PC-9 (cell line): ENCODE measurements at regions not wholly inside any gene's neighbourhood (a gene's known extent, or its start where the extent isn't known, plus 50 kb on each side); places are given as distances from the start of the nearest gene placed in this dataset.

Source experiments
- BruUV-seq: library from RNA; stranded (reverse); fragments of 400-500 nt; replicated peaks from 2 replicates; lab custom pipeline; 2021; lab: Mats Ljungman, UMichigan
- CTCF ChIA-PET: fragments of 300-600 bp; sonication (Branson Sonifier 250); formaldehyde crosslinking; loops from one replicate; lab custom pipeline; 2022; ENCODE audit warnings: antibody characterized with exemption; lab: Charles Lee
- POLR2A ChIA-PET: fragments of 300-600 bp; sonication (Branson Sonifier 250); formaldehyde crosslinking; loops from one replicate; lab custom pipeline; 2022; ENCODE audit warnings: antibody characterized with exemption; ENCODE audit not compliant: unreplicated experiment; lab: Charles Lee
- DNase-seq, 2 experiments: peaks; one replicate each; pipeline versions ENCODE4 v3.0.0 to v3.0.0-alpha.2; 2015 to 2022; ENCODE audit warnings: mixed read lengths in 1 of 2
- H2AFZ ChIP-seq: fragments of 200-600 bp; sonication (generic); 2 replicates; pipeline ENCODE4 v1.8.1; 2017; ENCODE audit warnings: antibody characterized with exemption
- H3F3A ChIP-seq: fragments of 200-600 bp; sonication (generic); 2 replicates; pipeline ENCODE4 v1.8.1; 2017; ENCODE audit warnings: antibody characterized with exemption, mild to moderate bottlenecking, low read depth; ENCODE audit not compliant: insufficient read depth
- H3K27ac ChIP-seq: fragments of 200-600 bp; sonication (generic); 2 replicates; pipeline ENCODE4 v1.6.1; 2016; ENCODE audit warnings: mixed run types
- H3K27me3 ChIP-seq: fragments of 200-600 bp; sonication (generic); 2 replicates; pipeline ENCODE4 v1.6.1; 2016; ENCODE audit warnings: low read depth, mixed run types; ENCODE audit not compliant: insufficient read depth
- H3K36me3 ChIP-seq: fragments of 200-600 bp; sonication (generic); 2 replicates; pipeline ENCODE4 v1.6.1; 2016; ENCODE audit warnings: low read depth, mixed run types
- H3K4me1 ChIP-seq: fragments of 200-600 bp; sonication (generic); replicated peaks from 2 replicates; pipeline ENCODE4 v1.6.1; 2016; ENCODE audit warnings: mixed run types; ENCODE audit not compliant: insufficient read depth
- H3K4me2 ChIP-seq: fragments of 200-600 bp; sonication (generic); 2 replicates; pipeline ENCODE4 v1.6.1; 2017; ENCODE audit warnings: mixed run types
- H3K4me3 ChIP-seq: fragments of 200-600 bp; sonication (generic); 2 replicates; pipeline ENCODE4 v1.6.1; 2016; ENCODE audit warnings: mixed run types
- H3K79me2 ChIP-seq: fragments of 200-600 bp; sonication (generic); 2 replicates; pipeline ENCODE4 v1.6.1; 2017; ENCODE audit warnings: low read depth, mixed run types
- H3K9me2 ChIP-seq: fragments of 200-600 bp; sonication (generic); 2 replicates; pipeline ENCODE4 v1.8.1; 2017; ENCODE audit warnings: mild to moderate bottlenecking; ENCODE audit not compliant: insufficient read depth
- H3K9me3 ChIP-seq: fragments of 200-600 bp; sonication (generic); 2 replicates; pipeline ENCODE4 v1.8.1; 2016; ENCODE audit warnings: low read depth; ENCODE audit not compliant: insufficient read depth
- H4K20me1 ChIP-seq: fragments of 200-600 bp; sonication (generic); 2 replicates; pipeline ENCODE4 v1.8.1; 2017; ENCODE audit not compliant: insufficient read depth
- EZH2 ChIP-seq: fragments of 200-600 bp; sonication (generic); IDR thresholded peaks from 2 replicates; pipeline ENCODE4 v1.8.0; 2017; ENCODE audit warnings: antibody characterized with exemption, low read depth
- intact Hi-C: fragments of 100-400 bp; cut with micrococcal nuclease; formaldehyde crosslinking; loops from one replicate; pipeline ENCODE4 v1.10.0; 2022; ENCODE audit not compliant: unreplicated experiment
- TF ChIP-seq, protein P1 (sequence below): fragments of 200-600 bp; sonication (generic); conservative IDR thresholded peaks from 2 replicates; pipeline ENCODE4 v1.6.1; 2017; ENCODE audit warnings: mixed run types, antibody characterized with exemption, mild to moderate bottlenecking, moderate library complexity

DNA sequence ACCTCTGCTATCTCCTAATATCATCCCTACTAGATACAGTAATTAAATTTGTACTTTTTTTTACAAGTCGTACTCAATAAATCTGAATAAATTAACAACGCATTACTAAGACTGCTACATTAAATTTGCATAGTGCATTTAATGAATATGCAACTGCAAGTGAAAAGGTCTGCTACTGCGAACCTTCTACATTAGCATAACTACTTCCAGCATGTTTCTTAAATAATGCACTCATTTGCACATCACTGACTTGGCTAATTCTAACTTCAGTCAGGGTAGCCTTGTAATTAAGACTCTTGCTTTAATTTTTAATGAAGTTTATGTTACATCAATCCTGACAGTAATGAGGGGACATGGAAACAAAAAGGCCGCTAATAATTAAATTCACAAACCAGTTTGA, 98.9 kb upstream of the FOXB1 start:
- Histone ChIP-seq H3K4me3 (no peak overlapping the region), H3F3A (no peaks in the 10 kb centered on the region), H3K4me1 (no peaks in the 10 kb centered on the region), H4K20me1 (no peaks in the 10 kb centered on the region), H3K79me2 (no peaks in the 10 kb centered on the region), H3K36me3 (no peaks in the 10 kb centered on the region), H3K9me2 (no peaks in the 10 kb centered on the region), H2AFZ (no peak overlapping the region), H3K27ac (no peak overlapping the region), H3K9me3 (no peaks in the 10 kb centered on the region), H3K4me2 (no peak overlapping the region), H3K27me3 (no peaks in the 10 kb centered on the region)
- BruUV-seq, result no TSS peak
- TF ChIP-seq EZH2, result no peak
- TF ChIP-seq, protein P1, sequence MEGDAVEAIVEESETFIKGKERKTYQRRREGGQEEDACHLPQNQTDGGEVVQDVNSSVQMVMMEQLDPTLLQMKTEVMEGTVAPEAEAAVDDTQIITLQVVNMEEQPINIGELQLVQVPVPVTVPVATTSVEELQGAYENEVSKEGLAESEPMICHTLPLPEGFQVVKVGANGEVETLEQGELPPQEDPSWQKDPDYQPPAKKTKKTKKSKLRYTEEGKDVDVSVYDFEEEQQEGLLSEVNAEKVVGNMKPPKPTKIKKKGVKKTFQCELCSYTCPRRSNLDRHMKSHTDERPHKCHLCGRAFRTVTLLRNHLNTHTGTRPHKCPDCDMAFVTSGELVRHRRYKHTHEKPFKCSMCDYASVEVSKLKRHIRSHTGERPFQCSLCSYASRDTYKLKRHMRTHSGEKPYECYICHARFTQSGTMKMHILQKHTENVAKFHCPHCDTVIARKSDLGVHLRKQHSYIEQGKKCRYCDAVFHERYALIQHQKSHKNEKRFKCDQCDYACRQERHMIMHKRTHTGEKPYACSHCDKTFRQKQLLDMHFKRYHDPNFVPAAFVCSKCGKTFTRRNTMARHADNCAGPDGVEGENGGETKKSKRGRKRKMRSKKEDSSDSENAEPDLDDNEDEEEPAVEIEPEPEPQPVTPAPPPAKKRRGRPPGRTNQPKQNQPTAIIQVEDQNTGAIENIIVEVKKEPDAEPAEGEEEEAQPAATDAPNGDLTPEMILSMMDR, result no peak
- CTCF ChIA-PET, result no interaction called here
- POLR2A ChIA-PET, result no interaction called here
- intact Hi-C loops, result no loop called here
- DNase-seq, result no peak

DNA sequence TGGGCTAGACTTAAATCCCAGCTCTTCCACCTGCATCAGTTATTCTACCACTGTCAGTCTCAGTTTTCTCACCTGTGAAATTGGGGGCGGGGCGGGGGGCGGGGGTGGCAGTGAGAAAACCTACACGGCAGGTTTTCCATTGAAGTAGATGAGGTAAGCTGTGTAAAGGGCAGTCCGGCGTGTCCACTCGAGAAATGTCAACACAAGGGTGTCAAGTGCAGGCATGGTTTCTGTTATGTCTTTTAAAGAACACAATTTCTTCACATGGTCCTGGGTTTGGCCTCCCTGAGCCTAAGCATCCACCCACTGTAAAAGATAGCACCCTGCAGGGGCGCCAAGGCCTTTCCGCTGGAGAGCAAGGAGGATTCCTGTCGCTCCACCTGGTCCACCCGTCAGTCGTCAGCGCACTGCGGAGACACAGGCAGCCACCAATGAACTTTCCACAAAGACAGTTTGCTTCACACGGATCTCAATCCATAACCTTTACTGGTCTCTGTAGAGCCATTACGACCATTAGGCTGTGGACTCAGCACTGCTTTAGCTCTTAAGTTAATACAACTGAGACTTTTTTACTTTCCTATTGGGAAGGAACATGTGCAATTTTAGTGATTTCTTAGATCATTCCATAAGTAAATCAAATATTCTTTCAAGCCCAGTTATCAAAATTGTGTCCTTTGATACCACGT, 99.5 kb upstream of the FOXB1 start:
- ChIA-PET POLR2A (no interaction called here), CTCF (no interaction called here)
- DNase-seq, result no peak
- H3F3A ChIP-seq, result no peaks in the 10 kb centered on the region
- H3K27ac ChIP-seq, result no peak overlapping the region
- H2AFZ ChIP-seq, result no peak overlapping the region
- no peaks in the 10 kb centered on the region for H3K9me2 ChIP-seq
- no peak overlapping the region for H3K4me2 ChIP-seq
- H4K20me1 ChIP-seq, result no peaks in the 10 kb centered on the region
- H3K9me3 ChIP-seq, result no peaks in the 10 kb centered on the region
- no peaks in the 10 kb centered on the region for H3K36me3 ChIP-seq
- no peak overlapping the region for H3K4me3 ChIP-seq
- intact Hi-C loops, result no loop called here
- TF ChIP-seq, protein P1, result no peak
- no peak for TF ChIP-seq EZH2
- no peaks in the 10 kb centered on the region for H3K27me3 ChIP-seq
- H3K4me1 ChIP-seq, result no peaks in the 10 kb centered on the region
- H3K79me2 ChIP-seq, result no peaks in the 10 kb centered on the region
- no TSS peak for BruUV-seq

- H3K4me2 ChIP-seq, result no peak overlapping the region
- POLR2A ChIA-PET, result no interaction called here
- H3K4me3 ChIP-seq, result no peak overlapping the region
- no peak for TF ChIP-seq EZH2
- TF ChIP-seq, protein P1, result no peak
- H3K36me3 ChIP-seq, result no peaks in the 10 kb centered on the region
- H3K27me3 ChIP-seq, result no peaks in the 10 kb centered on the region
- CTCF ChIA-PET, result no interaction called here
- H3K9me2 ChIP-seq, result no peaks in the 10 kb centered on the region
- DNase-seq, result no peak
- H3F3A ChIP-seq, result no peaks in the 10 kb centered on the region
- H2AFZ ChIP-seq, result no peak overlapping the region
- BruUV-seq, result no TSS peak
- H3K9me3 ChIP-seq, result no peaks in the 10 kb centered on the region
- no peaks in the 10 kb centered on the region for H4K20me1 ChIP-seq
- no peaks in the 10 kb centered on the region for H3K79me2 ChIP-seq
- no peak overlapping the region for H3K27ac ChIP-seq
- no peaks in the 10 kb centered on the region for H3K4me1 ChIP-seq
- intact Hi-C loops, result no loop called here
Measured at GRCh38 chr15:59896663-59897074, 107.4 kb upstream of the FOXB1 start.
